ENCODE measurements at regions not wholly inside any gene's neighbourhood (a gene's known extent, or its start where the extent isn't known, plus 50 kb on each side); places are given as distances from the start of the nearest gene placed in this dataset.
"Not testable (repeated sequence)": the region's sequence is repeated elsewhere in the genome, so short reads cannot be mapped to it uniquely, and the experiment has no call there.

GRCh38 chr7:131937868-131938267, 381.4 kb upstream of the PODXL start:
- Histone ChIP-seq H3K9me3 (ENCODE audit: low read depth, low read length) (no peaks in the 10 kb centered on the region), H3K4me1 (ENCODE audit: insufficient read depth, low read length) (no peaks in the 10 kb centered on the region), H3K36me3 (ENCODE audit: insufficient read depth, low read length) (no peaks in the 10 kb centered on the region), H3K4me2 (ENCODE audit: insufficient read depth, low read length) (no peak overlapping the region), H3K27me3 (ENCODE audit: insufficient read depth, low read length) (peaks cover 20% of the 10 kb centered on the region), H3K79me2 (ENCODE audit: insufficient read depth, low read length) (no peaks in the 10 kb centered on the region), H4K20me1 (ENCODE audit: insufficient read depth, low read length) (no peaks in the 10 kb centered on the region), H3K4me3 (ENCODE audit: insufficient read depth, low read length) (no peak overlapping the region), H3K27ac (ENCODE audit: low read depth, low read length) (no peak overlapping the region), H2AFZ (ENCODE audit: low read length) (no peak overlapping the region)
- DNase-seq (ENCODE audit: insufficient read length, low spot score, missing footprints) = no peak
- TF ChIP-seq CTCF (IDR thresholded peaks at IDR 0.05; ENCODE audit: extremely low read depth, low read depth, low read length) = no peak

- no peak overlapping the region for H3K27ac ChIP-seq (ENCODE audit: low read depth, low read length)
- no peak for TF ChIP-seq CTCF (IDR thresholded peaks at IDR 0.05; ENCODE audit: extremely low read depth, low read depth, low read length)
- no peak overlapping the region for H2AFZ ChIP-seq (ENCODE audit: low read length)
- no peaks in the 10 kb centered on the region for H3K36me3 ChIP-seq (ENCODE audit: insufficient read depth, low read length)
- H3K4me1 ChIP-seq (ENCODE audit: insufficient read depth, low read length) = no peaks in the 10 kb centered on the region
- H3K27me3 ChIP-seq (ENCODE audit: insufficient read depth, low read length) = peaks cover 12% of the 10 kb centered on the region
- no peak for DNase-seq (ENCODE audit: insufficient read length, low spot score, missing footprints)
- H4K20me1 ChIP-seq (ENCODE audit: insufficient read depth, low read length) = no peaks in the 10 kb centered on the region
- no peaks in the 10 kb centered on the region for H3K9me3 ChIP-seq (ENCODE audit: low read depth, low read length)
- H3K4me2 ChIP-seq (ENCODE audit: insufficient read depth, low read length) = no peak overlapping the region
- no peak overlapping the region for H3K4me3 ChIP-seq (ENCODE audit: insufficient read depth, low read length)
- H3K79me2 ChIP-seq (ENCODE audit: insufficient read depth, low read length) = no peaks in the 10 kb centered on the region
These were observed 378.8 kb upstream of the PODXL start for GRCh38 chr7:131935180-131935579.

- peaks cover 13% of the 10 kb centered on the region for H3K27me3 ChIP-seq (ENCODE audit: insufficient read depth, low read length)
- no peaks in the 10 kb centered on the region for H3K79me2 ChIP-seq (ENCODE audit: insufficient read depth, low read length)
- DNase-seq (ENCODE audit: insufficient read length, low spot score, missing footprints) = no peak
- H3K36me3 ChIP-seq (ENCODE audit: insufficient read depth, low read length) = no peaks in the 10 kb centered on the region
- H3K4me1 ChIP-seq (ENCODE audit: insufficient read depth, low read length) = no peaks in the 10 kb centered on the region
- no peak overlapping the region for H3K4me3 ChIP-seq (ENCODE audit: insufficient read depth, low read length)
- no peak overlapping the region for H3K27ac ChIP-seq (ENCODE audit: low read depth, low read length)
- no peak overlapping the region for H3K4me2 ChIP-seq (ENCODE audit: insufficient read depth, low read length)
- H4K20me1 ChIP-seq (ENCODE audit: insufficient read depth, low read length) = no peaks in the 10 kb centered on the region
- no peak for TF ChIP-seq CTCF (IDR thresholded peaks at IDR 0.05; ENCODE audit: extremely low read depth, low read depth, low read length)
- no peaks in the 10 kb centered on the region for H3K9me3 ChIP-seq (ENCODE audit: low read depth, low read length)
- no peak overlapping the region for H2AFZ ChIP-seq (ENCODE audit: low read length)
These were observed 378.0 kb upstream of the PODXL start for GRCh38 chr7:131934452-131934851.

- Histone ChIP-seq H3K27me3 (ENCODE audit: insufficient read depth, low read length) (peaks cover 19% of the 10 kb centered on the region), H4K20me1 (ENCODE audit: insufficient read depth, low read length) (no peaks in the 10 kb centered on the region), H3K27ac (ENCODE audit: low read depth, low read length) (no peak overlapping the region), H3K9me3 (ENCODE audit: low read depth, low read length) (no peaks in the 10 kb centered on the region), H3K79me2 (ENCODE audit: insufficient read depth, low read length) (no peaks in the 10 kb centered on the region), H3K36me3 (ENCODE audit: insufficient read depth, low read length) (no peaks in the 10 kb centered on the region), H3K4me2 (ENCODE audit: insufficient read depth, low read length) (no peak overlapping the region), H2AFZ (ENCODE audit: low read length) (no peak overlapping the region), H3K4me1 (ENCODE audit: insufficient read depth, low read length) (no peaks in the 10 kb centered on the region), H3K4me3 (ENCODE audit: insufficient read depth, low read length) (no peak overlapping the region)
- no peak for TF ChIP-seq CTCF (IDR thresholded peaks at IDR 0.05; ENCODE audit: extremely low read depth, low read depth, low read length)
- DNase-seq (ENCODE audit: insufficient read length, low spot score, missing footprints) = no peak
These were observed 377.4 kb upstream of the PODXL start for GRCh38 chr7:131933751-131934289.

- not testable (repeated sequence) for H3K27ac ChIP-seq (ENCODE audit: low read depth, low read length); H3K36me3 ChIP-seq (ENCODE audit: insufficient read depth, low read length); H3K4me3 ChIP-seq (ENCODE audit: insufficient read depth, low read length); H2AFZ ChIP-seq (ENCODE audit: low read length); DNase-seq (ENCODE audit: insufficient read length, low spot score, missing footprints); H3K9me3 ChIP-seq (ENCODE audit: low read depth, low read length); H3K79me2 ChIP-seq (ENCODE audit: insufficient read depth, low read length); H3K4me2 ChIP-seq (ENCODE audit: insufficient read depth, low read length); H4K20me1 ChIP-seq (ENCODE audit: insufficient read depth, low read length); H3K4me1 ChIP-seq (ENCODE audit: insufficient read depth, low read length)
- peaks cover 16% of the 10 kb centered on the region for H3K27me3 ChIP-seq (ENCODE audit: insufficient read depth, low read length)
These were observed 376.8 kb upstream of the PODXL start for GRCh38 chr7:131933219-131933618.

All from osteoblast (primary cell).